Choroid plexus epithelial cell (primary cell): ENCODE measurements at regions not wholly inside any gene's neighbourhood (a gene's known extent, or its start where the extent isn't known, plus 50 kb on each side); places are given as distances from the start of the nearest gene placed in this dataset.

ENCODE experiments used
- DNase-seq: peaks from one replicate; pipeline ENCODE4 v3.0.0-alpha.2; 2010; ENCODE audit warnings: low read depth
- H3K4me3 ChIP-seq: 2 replicates; pipeline ENCODE4 v1.5.1; 2011; ENCODE audit warnings: low read depth, mild to moderate bottlenecking, control low read depth, low read length, moderate library complexity
- CTCF ChIP-seq: conservative IDR thresholded peaks from 2 replicates; pipeline ENCODE4 v1.5.1; 2011; ENCODE audit warnings: low read depth, mild to moderate bottlenecking, control low read depth, inconsistent platforms, low read length, moderate library complexity

DNA sequence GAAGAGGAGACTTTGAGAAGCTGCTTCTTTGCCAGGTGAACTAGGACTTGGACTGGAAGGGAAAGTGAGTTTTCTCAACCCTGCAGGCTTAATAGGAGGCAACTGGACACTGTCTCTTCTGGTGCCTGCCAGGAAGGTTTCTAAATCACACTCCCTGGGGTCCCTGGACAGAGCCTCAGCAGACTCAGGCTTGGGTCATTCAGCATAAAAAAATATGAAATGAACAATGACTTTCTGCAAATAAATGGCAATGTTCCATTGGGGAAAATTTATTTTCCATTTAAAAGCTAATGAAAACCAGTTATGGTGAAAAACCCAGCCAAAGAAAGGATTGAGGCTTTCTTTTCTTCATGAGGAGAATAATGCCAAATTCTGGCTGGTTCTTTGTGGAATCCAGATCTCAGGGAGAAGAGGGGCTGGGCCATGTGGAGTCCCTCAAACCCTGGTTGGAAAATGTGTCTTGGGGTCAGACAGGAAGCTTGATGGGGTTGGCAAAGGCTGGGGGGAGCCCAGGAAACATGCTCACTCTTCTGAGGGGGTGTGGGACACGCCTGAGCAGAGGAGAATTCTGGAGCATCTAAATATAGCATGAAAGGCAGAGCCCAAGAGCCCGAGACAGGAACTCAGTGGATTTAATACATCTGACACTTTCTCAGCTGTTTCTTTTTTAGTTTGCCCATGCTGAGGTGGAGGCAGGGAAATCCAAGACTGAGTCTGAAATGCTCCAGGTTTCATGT lies 65.2 kb upstream of the EMX2 start:
- no peak for TF ChIP-seq CTCF
- no peak overlapping the region for H3K4me3 ChIP-seq
- no peak for DNase-seq

DNA sequence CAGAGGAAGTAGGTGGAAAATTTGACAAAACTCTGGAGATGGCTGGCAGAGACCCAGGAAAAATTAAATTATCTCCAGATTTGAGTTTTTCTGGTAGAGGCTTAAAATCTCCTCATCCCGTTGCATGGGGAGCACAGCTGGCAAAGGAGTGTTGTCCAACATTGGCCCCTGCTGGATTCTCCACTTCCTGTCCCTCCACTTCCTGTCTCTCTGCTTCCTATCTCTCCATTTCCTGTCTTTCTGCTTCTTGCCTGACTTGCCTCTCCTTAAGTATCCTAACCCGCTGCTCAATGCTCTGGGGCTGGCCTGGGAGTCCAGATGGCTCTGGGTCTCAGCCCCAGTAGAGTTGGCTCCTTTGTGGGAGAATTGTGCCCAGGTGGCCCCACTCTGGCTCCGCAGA lies 65.8 kb upstream of the EMX2 start:
- no peak overlapping the region for H3K4me3 ChIP-seq
- no peak for DNase-seq
- no peak for TF ChIP-seq CTCF

DNA sequence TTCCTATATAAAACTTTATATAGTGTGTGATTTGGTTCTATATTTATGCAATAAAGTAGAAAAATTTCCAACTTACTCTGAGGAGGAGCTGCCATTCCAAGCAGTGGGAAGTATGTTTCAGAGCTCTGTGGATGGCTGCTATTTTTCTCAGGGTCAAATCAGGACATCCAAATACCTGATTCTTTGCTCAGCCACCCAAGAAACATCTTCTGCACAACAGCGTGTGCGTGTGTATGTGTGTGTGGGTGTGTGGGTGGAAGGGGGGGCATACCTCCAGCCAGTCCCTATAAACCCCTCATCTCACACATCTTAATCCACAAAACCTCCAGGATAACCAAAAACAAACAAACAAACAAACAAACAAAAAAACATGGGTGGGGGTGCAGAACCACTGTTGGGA lies 66.3 kb upstream of the EMX2 start:
- no peak for TF ChIP-seq CTCF
- no peak overlapping the region for H3K4me3 ChIP-seq
- DNase-seq, result no peak

GRCh38 chr10:117472872-117473271 lies 69.7 kb upstream of the EMX2 start:
- DNase-seq, result no peak
- TF ChIP-seq CTCF, result no peak
- H3K4me3 ChIP-seq, result no peak overlapping the region

GRCh38 chr10:117471344-117471874 lies 71.1 kb upstream of the EMX2 start:
- no peak for DNase-seq
- no peak overlapping the region for H3K4me3 ChIP-seq
- TF ChIP-seq CTCF, result no peak

DNA sequence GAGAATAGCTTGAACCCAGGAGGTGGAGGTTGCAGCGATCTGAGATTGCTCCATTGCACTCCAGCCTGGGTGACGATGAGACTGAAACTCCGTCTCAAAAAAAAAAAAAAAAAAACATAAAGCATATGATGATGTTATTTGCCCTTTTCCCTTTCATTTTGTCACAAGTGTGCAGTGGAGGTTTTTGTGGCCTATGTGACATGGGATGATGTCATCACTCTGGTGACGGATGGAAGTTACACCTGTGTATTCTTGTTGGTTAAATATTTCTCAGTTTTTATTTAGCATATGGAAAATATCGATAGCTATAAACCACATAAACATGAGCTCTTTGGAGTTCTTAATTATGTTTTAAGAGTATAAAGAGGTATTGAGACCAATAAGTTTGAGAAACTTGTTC lies 71.8 kb upstream of the EMX2 start:
- DNase-seq, result no peak
- TF ChIP-seq CTCF, result no peak
- no peak overlapping the region for H3K4me3 ChIP-seq

DNA sequence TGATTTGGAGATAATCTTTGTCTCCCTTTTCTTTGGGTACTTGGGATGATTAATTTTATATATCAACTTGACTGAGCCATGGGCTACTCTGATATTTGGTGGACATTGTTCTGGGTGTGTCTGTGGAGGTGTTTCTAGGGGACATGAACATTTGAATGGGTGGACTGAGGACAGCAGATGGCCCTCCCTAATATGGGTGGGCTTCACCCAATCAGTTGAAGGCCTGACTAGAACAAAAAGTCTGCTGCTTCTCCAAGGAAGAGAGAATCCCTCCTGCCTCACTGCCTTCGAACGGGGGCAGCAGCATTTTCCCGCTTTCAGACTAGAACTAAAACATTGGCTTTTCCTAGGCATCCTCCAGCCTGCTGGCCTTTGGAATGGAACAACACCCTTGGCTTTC lies 73.9 kb upstream of the EMX2 start:
- TF ChIP-seq CTCF, result no peak
- no peak for DNase-seq

More for the DNA sequence above, 73.9 kb upstream of the EMX2 start:
- H3K4me3 ChIP-seq, result no peak overlapping the region
